EH (cell line): ENCODE measurements at regions not wholly inside any gene's neighbourhood (a gene's known extent, or its start where the extent isn't known, plus 50 kb on each side); places are given as distances from the start of the nearest gene placed in this dataset.
"Not testable (repeated sequence)": the region's sequence is repeated elsewhere in the genome, so short reads cannot be mapped to it uniquely, and the experiment has no call there.

ENCODE experiments used
- DNase-seq: peaks from one replicate; pipeline ENCODE4 v3.0.0-alpha.2; 2015; ENCODE audit warnings: low read depth

DNA sequence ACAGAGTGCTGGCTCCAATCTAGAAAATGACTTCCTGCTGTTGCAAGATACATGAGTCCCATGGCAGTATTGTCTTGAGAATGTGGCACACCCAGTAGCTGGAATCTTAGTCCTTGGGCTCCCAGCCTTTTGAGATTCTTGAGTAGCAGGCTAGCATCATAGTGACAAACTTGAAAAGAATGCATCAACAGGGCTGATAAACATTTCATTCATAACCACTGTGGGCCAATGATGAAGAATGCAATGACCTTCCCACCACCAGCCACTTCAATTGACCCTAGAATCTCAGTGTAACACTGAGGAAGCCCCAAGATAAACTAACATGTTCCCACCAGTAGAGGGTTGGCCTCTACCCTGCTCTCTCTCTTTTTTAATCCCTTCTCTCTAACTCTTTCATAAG is 329.3 kb downstream of the GBA3 start:
- peak; percentile 94 for DNase-seq

DNA sequence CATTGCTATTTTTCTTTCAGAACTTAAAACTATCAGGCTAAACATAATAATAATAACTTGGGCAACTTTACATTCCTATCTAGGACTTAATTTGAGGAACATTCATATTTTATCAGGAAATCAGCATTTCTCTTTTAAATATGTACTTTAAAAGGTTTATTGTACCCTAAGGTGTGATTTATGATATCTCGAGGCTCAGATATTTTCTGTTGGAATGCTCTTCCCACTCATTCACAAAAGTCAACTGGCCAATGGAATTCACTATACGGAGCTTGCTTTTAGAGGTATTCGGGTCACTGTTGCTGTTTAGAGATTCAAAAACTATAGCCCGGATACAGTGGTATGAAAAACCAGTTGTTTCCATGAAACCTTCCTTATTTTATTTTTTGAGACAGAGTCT is 328.3 kb downstream of the GBA3 start:
- DNase-seq: no peak

DNA sequence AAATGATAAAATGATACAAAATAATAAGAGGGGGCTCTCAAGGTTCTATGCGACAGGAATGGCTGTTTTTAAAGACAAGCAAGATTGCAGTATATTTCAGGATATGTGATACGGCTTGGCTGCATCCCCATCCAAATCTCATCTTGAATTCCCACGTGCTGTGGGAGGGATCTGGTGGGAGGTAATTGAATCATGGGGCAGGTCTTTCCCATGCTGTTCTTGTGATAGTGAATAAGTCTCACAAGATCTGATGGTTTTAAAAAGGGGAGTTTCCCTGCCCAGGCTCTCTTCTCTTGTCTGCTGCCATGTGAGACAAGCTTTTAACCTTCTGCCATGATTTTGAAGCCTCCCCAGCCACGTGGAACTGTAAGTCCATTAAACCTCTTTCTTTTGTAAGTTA is 327.7 kb downstream of the GBA3 start:
- DNase-seq: not testable (repeated sequence)

DNA sequence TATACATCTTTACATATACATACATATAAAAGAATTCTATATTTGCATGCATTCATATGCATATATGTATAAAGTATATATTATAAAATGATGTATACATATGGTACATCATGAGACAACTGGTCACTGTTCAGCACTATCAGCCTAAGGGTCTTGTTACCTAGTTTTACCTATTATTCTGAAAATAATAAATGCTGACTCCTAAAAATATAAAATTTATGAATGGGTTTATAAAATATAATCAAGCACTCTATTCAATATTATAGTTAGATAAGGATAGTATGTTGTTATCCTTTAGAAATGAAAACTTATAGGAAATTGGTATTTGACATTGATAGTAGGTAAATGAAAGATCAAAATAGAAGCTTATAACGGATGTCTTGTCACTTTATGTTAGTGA is 324.2 kb downstream of the GBA3 start:
- no peak for DNase-seq

DNA sequence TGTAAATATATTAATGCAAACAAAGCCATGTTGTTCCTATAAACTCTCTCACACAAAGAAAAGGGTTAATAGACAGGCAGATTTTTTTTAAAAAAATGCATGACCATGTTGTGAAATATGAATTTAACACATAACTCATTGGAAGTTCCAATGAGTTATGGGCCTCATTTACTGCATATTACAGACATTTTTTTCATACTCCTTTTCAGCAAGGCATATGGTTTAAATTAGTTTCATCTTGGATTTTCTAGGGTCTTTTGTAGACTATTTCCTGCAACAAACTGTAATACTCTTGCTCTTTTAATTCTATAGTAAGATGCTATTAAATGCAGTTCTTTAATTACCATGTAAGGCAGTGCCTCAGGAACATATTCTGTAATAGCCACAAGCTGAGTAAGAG is 323.1 kb downstream of the GBA3 start:
- no peak for DNase-seq

DNA sequence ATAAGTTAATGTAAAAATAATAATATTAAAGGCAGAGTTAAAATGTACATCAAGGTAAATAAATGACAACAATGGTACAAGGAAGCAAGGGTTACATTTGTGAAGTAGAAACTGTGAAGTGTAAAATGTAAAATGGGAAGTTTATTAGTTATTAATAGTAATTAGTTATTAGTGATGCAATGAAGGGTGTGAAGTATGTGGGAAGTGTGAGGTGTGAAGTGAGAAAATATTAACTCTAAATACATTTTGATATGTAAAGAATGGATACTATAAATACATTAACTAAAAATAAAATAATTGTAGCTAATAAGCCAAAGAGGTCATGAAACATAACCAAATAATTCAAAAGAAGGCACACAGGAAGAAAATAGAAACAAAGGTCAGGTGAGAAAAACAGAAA is 316.4 kb downstream of the GBA3 start:
- DNase-seq: no peak

DNA sequence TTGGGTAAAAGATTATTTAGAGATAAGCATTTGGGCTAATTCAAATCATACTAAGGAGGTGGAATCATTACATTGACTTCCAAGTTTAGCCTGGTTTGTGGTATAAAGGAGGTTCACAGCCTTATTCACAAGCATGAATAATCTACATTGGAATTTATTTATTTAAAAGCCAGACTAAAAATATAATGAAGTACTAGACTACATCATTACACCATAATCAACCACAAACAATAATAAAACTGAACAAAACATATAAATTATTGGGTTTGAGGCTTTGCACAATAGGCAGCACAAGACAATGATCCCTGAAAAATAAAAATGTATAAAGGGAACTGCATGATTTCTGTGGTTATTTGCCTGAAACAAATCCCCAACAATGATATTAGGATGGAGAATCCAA is 314.0 kb downstream of the GBA3 start:
- peak; percentile 75 for DNase-seq

DNA sequence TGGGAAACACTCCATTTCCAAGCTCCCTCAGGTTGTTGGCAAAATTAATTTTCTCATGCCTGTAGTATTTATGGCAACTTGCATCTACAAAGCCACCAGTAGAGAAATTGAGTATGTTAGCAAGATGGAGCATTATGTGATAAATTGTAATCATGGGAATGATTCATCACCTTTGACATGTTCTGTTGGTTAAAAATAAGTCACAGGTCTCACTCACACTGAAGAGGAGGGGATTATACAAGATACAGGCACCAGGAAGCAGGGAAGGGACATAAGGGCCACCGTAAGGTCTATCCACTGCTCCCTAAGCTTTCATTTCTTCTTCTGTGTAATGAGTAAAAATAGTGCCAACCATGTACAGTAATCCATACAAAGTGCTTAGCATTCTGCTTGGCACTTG is 313.0 kb downstream of the GBA3 start:
- DNase-seq: no peak

DNA sequence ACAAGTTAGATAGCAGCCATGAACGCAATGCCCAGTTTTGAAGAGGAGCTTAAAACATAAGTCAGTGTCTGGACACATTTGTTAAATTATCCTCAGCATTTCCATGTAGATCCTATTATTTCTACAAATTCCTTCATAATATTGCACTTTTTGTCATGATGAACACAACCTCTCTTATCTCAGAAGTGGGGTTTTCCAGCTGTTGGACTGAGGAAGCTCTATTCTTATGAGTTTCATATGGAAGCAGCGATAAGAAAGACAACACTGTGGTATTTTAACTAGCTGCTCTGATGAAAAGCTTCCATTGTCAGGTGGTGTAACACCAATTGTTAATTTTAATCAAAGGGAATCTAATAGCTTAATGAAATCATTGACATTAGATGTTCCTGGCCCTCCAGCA is 308.7 kb downstream of the GBA3 start:
- no peak for DNase-seq

DNA sequence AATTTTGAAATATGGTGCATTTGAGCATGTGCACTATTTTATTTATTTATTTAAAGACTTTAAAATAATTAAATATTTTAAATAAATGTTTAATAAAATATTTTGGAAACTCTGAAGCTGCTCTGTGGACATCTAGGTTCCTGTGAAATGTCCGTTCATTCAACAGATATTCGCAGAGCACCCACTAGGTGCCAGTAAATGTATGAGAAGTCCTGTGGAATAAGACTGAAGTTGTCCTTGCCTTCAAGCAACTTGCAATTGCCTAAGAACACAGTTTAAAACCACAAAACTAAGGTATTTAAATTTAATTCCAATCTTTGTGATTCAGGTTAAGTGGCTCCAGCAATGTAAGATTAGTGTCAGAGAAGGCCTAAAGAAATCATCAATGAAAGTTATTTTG is 306.7 kb downstream of the GBA3 start:
- no peak for DNase-seq

DNA sequence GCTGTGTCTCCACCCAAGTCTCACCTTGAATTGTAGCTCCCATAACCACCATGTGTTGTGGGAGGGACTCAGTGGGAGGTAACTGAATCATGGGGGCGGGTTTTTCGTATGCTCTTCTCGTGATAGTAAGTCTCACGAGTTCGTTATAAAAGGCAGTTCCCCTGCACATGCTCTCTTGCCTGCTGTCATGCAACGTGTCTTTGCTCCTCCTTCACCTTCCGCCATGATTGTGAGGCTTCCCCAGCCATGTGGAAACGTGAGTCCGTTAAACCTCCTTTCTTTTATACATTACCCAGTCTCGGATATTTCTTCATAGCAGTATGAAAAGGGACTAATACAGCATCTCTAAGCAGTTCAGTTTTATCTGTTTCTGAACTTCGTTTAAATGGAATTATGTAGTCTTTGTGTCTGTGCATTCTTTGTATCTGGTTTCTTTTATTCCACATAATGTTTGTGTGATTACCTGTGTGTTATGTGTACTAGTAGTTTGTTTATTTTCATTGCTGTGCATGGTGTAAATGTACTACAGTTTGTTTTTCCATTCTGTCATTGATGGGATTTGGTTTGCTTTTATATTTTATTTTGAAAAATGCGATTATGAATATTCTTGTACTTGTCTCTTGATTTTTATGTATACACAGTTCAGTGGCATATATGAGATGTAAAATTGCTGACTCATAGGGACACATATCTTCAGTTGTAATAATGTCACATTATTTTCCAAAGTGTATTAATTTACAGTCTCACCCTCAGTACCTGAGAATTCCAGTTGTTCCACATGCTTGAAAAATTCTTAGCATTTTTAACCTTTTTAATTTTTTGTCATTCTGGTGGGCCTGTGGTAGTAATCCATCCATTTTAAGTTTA is 304.9 kb downstream of the GBA3 start:
- no peak for DNase-seq

DNA sequence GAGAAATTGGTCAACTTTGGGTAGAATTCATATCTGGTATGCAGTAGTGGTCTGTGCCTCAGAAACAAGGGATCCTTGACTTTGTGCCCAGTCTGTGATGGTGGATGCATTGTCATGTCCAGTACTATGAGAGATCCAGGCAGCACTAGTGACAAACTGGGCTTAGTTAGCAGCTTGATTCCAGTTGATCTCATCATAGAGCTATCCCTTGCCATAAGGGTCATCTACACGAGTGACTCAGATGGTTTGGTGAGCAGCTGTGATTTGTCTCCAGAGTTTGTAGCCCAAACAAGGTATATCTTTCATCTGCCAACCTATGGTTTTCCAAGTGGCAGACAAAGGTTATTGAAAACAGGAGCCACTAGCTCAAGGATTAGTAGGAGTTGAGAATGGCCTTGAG is 298.8 kb downstream of the GBA3 start:
- peak; percentile 17 for DNase-seq

DNA sequence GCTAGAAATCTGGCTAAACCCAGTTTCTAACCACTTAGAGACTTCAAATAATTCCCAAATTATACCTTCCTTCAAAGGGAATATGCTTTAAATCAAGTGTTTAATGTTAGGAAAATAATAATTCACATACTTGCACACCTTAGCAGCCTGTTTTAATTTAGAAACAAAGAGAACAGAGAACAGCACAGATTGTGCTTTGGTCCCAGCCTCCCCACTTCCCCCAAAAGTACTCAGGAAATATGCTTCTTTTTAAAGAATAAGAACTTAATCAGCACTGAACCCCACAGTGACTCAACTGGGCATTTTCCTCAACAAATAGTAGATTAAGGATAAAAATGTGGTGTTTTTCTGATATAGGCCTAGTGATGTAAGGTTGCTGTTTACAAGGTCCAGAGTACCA is 295.8 kb downstream of the GBA3 start:
- no peak for DNase-seq

DNA sequence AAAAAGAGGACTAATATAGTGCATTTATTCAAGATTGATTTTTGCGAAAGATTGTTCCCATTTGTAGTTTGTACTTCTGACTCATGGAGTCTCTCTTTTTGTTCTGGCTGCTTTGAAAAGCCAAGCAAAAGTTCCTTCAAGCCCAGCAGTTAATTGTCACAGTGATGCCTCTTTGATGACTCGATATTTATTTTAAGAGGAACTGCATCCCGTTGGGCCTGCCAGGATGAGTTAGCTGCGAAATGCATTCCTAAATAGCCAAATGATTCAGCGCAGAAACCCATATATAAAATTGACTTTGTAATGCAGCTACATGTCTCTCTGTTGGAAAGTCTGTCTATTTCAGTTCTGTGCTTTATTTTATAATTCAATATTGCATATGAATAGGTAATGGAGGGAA is 295.1 kb downstream of the GBA3 start:
- peak; percentile 84 for DNase-seq

DNA sequence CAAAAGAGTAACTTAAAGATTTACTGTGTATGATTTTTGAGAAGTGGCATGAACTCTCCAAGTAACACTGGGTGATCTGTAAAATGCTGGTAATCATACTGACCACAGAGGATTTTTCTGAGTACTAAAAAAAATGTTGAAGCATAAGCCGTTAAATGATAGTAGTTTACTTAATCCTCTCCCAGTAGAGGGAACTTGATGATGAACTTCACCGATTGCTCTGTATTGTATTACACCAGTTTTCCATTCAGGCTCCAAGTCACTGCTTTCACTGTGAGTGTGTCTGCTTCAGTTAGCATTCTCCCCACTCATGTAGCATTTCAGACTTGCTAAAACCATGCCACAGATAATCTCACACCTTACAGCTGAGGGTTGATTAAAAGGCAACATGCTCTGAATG is 294.1 kb downstream of the GBA3 start:
- no peak for DNase-seq

DNA sequence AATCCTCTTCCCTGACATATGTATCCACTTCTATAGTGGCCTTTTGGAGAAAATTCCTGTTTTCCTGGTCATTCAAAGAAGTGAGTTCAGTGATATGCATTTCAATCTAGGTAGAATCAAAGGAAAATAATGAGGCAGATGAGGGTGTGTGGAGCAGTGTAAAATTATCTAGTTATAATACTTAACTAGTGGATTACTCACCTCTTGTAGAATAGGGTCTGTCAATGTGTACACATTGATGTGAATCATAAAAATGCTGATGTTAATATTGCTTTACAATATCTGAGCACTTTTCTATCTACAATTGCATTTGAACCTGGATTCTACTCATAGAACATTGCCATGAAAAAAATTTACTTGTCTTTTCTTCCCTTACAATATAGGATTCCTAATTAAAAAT is 293.5 kb downstream of the GBA3 start:
- DNase-seq: no peak

DNA sequence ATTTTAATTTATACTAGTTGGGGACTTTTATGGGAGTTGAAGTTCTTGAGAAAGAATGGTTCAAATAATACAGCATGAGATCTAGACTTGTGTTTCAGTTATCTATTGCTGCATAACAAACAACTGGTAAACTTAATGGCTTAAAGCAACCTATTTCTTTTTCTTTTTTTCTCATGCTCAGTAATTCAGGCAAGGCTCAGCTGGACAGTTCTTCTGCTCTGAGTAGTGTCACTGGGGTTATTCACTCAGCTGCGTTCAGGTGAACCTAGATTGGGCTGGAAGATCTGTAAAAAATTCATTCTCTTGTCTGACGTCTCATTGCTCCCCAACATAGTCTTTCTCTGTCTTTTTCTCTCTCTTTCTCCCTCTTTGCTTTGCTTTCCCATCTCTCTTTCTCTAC is 291.7 kb downstream of the GBA3 start:
- no peak for DNase-seq

DNA sequence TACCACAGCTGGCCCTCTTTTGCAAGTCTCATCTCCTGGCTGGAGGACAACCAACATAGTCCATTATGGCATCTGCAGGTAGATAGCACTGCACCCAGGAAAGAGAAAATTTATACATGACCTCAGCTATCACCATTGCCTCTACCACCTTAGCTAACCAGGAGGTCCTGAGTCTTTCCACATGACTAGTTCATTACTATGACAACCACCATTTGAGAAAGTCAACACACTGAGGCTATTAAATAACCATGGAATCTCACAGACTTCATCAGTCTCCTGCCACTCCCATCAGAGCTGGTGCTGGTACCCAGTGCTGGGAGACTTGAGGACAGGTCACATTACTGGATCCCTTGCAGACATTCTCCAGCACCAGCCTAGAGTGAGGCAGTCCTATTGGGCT is 285.9 kb downstream of the GBA3 start:
- no peak for DNase-seq

DNA sequence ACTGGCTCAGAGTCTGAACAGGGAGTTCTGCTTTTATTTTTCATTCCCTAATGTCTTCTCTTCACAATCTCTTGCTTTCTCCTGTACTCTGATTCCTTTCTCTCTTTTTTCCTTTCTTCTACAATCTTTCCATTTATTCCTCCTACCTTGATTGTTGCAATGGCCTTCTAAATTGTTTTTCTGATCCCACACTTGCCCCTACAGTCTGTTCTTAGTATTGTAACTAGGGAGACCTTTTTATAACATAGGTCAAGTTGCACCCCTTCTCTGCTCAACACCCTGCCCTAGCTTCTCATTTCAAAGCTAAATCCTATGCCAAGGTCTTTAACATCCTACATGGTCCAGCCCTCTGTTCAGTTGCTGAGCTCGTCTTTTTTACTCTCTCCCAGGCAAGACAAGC is 277.9 kb downstream of the GBA3 start:
- DNase-seq: no peak

DNA sequence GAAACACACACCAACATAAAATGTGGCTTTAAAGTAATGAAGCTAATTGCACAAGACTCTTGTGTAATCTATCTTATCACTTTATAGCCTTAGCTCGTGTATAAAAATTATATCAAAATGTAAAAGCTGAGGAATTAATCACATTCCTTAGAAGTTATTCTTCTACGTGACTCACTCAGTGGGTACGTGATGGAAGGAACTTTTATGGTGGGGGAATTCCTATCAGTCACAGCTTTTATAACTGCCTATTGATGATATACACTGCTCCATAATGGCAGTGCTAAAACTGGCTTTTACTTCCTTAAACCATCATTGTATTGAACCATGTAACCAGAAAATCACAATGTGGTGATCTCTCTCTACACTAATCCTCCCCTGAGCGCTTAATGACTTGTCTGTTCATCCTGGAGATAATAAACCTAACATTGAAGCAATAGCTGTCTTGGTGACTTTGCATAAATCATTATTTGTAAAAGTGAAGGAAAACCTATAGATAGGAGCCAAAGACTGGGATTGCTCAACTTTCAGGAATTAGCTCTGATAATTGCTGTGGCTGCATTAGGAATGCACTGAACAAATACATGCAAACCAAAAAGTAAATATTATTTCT is 276.7 kb downstream of the GBA3 start:
- peak; percentile 67 for DNase-seq

DNA sequence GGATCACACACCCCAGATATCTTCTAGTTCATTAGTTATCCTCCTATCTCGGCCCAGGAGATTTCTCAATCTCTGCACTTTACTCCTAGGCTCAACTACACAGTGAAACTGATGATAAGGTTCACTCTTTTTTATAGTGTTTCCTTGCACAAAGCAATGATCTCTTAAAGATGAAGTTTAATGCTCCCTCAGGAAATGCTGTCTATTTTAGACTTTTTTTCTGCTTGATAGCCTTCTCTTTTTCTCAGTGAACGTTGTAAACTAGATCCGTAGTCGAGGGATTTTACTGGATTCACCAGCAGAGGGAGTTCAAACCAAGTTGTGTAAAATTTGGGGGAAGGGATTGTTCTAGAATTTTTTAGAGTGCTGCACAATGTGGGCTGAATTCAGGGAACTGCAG is 269.6 kb downstream of the GBA3 start:
- DNase-seq: peak; percentile 44

DNA sequence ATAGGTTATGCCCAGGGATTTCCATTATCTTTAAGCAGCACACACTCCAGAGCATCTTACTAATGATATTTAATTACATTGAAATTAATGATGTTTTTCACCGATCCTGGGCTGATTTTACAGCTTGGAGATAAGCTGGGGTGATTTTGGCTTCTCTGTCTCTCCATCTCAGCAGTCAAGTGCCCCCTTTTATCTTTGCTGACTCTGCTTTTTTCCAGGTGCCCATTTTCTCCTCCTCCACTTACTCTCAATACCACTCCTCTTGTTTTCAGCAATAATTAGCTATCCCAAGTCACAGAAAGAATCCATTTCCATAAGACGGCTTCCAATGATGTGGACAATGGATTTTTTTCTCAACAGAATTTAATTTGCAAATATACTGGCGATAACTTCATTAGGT is 266.7 kb downstream of the GBA3 start:
- no peak for DNase-seq

DNA sequence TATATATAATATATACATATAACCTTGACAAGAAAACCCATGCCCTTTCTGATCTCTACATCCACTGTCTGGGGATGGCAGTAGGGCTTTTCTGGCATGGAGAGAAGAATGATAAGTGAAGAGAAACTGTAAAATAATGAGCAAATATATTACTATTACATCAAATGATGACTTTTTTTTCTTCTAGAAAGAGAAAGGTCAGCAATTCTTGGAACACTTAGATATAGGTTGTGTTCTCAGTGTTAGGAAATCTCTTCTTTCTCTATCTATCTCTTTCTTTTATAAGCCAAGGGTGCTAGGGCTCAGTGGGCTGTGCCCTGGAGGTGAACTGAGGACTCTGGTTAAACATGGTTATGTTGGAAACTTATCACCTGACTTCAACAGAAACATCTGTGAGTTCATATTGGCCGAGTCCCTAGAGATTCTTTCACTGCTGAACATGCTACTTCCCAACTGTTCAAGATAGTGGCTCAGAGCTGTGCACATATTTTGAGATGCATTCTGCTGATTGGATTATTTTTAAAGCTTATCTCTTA is 265.1 kb downstream of the GBA3 start:
- no peak for DNase-seq
